ENCODE measurements at regions not wholly inside any gene's neighbourhood (a gene's known extent, or its start where the extent isn't known, plus 50 kb on each side); places are given as distances from the start of the nearest gene placed in this dataset.
A peak's percentile ranks its signal among the peaks of the same experiment; 100 is the strongest.

GRCh38 chr9:86638109-86638508 lies 283.9 kb upstream of the TUT7 start:
- FAIRE-seq (no peak), DNase-seq (ENCODE audit: low spot score) (no peak), ATAC-seq (no peak)
- no peak overlapping the region for H3K4me3 ChIP-seq (replicated peaks in 1 of 3; ENCODE audit: insufficient read depth in 1 of 3, low read depth in 2 of 3, low read length in 3 of 3)
- no peak overlapping the region for H2AFZ ChIP-seq (ENCODE audit: low read length)
- no peak overlapping the region for H3K27ac ChIP-seq (ENCODE audit: extremely low read length, insufficient read depth, low read length)
- H3K27me3 ChIP-seq (ENCODE audit: control insufficient read depth in 1 of 2, insufficient read depth in 2 of 2, low read length in 2 of 2), result no peaks in the 10 kb centered on the region; a peak in 1 of 5 replicates
- no TSS peak for BruUV-seq (replicated peaks)
- no peak overlapping the region for H3K4me2 ChIP-seq (ENCODE audit: low read depth, low read length)
- no peaks in the 10 kb centered on the region for H3K4me1 ChIP-seq (ENCODE audit: insufficient read depth, low read length)
- POLR2A ChIA-PET, result no interaction called here
- in situ Hi-C loops (cut with HindIII; ENCODE audit: extremely low pct_ligation_motif_present, low pct_unique_long_range_greater_than_20kb), result loop anchor here (10.0 kb wide), 1 partner anchor 687 kb away; no protein-coding TSS in a partner anchor
- no peaks in the 10 kb centered on the region for H3K36me3 ChIP-seq (replicated peaks in 1 of 2; ENCODE audit: control insufficient read depth in 1 of 2, insufficient read depth in 2 of 2, low read length in 2 of 2)
- H3K9ac ChIP-seq (ENCODE audit: insufficient read depth, low read depth, low read length), result no peak overlapping the region
- WGBS (ENCODE audit: low lambda C conversion rate), result 0% methylated on average over 1 of the region's 1 CpG
- TF ChIP-seq NCOA5 (CRISPR knock-in tag; IDR thresholded peaks at IDR 0.05) (no peak), ZBTB4 (CRISPR knock-in tag; IDR thresholded peaks at IDR 0.05; ENCODE audit: borderline replicate concordance) (no peak), RBFOX2 (IDR thresholded peaks at IDR 0.05; ENCODE audit: low read depth, low read length) (no peak)
- H3K79me2 ChIP-seq (ENCODE audit: insufficient read depth, low read length), result no peaks in the 10 kb centered on the region
- CTCF ChIA-PET (ENCODE audit: low intra/inter-chr PET ratio, low total read pairs), result no interaction called here
- H3K9me3 ChIP-seq (ENCODE audit: low read length), result no peaks in the 10 kb centered on the region
- intact Hi-C loops (cut with micrococcal nuclease; ENCODE audit: unreplicated experiment), result loop anchor here (5.0 kb wide), 1 partner anchor 684 kb away; no protein-coding TSS in a partner anchor
- no peaks in the 10 kb centered on the region for H4K20me1 ChIP-seq (ENCODE audit: insufficient read depth, low read length)

GRCh38 chr9:86637515-86637914 lies 283.3 kb upstream of the TUT7 start:
- H3K36me3 ChIP-seq (replicated peaks in 1 of 2; ENCODE audit: control insufficient read depth in 1 of 2, insufficient read depth in 2 of 2, low read length in 2 of 2), result no peaks in the 10 kb centered on the region
- no peaks in the 10 kb centered on the region for H3K4me1 ChIP-seq (ENCODE audit: insufficient read depth, low read length)
- in situ Hi-C loops (cut with HindIII; ENCODE audit: extremely low pct_ligation_motif_present, low pct_unique_long_range_greater_than_20kb) (loop anchor here (10.0 kb wide), 1 partner anchor 687 kb away; no protein-coding TSS in a partner anchor), intact Hi-C loops (cut with micrococcal nuclease; ENCODE audit: unreplicated experiment) (loop anchor here (5.0 kb wide), 1 partner anchor 685 kb away; no protein-coding TSS in a partner anchor)
- H3K79me2 ChIP-seq (ENCODE audit: insufficient read depth, low read length), result no peaks in the 10 kb centered on the region
- peak; percentile 47; the same call in 2 of the 3 replicates for ATAC-seq
- H2AFZ ChIP-seq (ENCODE audit: low read length), result no peak overlapping the region
- peaks cover 0 to under 1% of the 10 kb centered on the region in 2 experiments; a peak in 3 of 5 replicates for H3K27me3 ChIP-seq (ENCODE audit: control insufficient read depth in 1 of 2, insufficient read depth in 2 of 2, low read length in 2 of 2)
- no peak for FAIRE-seq
- H3K4me3 ChIP-seq (replicated peaks in 1 of 3; ENCODE audit: insufficient read depth in 1 of 3, low read depth in 2 of 3, low read length in 3 of 3), result no peak overlapping the region
- ChIA-PET POLR2A (no interaction called here), CTCF (ENCODE audit: low intra/inter-chr PET ratio, low total read pairs) (no interaction called here)
- TF ChIP-seq CTCF (CRISPR knock-in tag; IDR thresholded peaks at IDR 0.05) (peak; percentile 72), PREB (CRISPR knock-in tag; IDR thresholded peaks at IDR 0.05) (no peak), RAD21 (CRISPR knock-in tag; IDR thresholded peaks at IDR 0.05) (0 out of 2 replicates have a peak, but pooled peaks have one; percentile 11), STAG1 (CRISPR knock-in tag; IDR thresholded peaks at IDR 0.05) (peak; percentile 52)
- no peak overlapping the region for H3K27ac ChIP-seq (ENCODE audit: extremely low read length, insufficient read depth, low read length)
- WGBS (ENCODE audit: low lambda C conversion rate), result 21% methylated on average over 11 of the region's 11 CpGs
- no peak for DNase-seq (ENCODE audit: low spot score)
- no peaks in the 10 kb centered on the region for H3K9me3 ChIP-seq (ENCODE audit: low read length)
- BruUV-seq (replicated peaks), result no TSS peak
- no peak overlapping the region for H3K9ac ChIP-seq (ENCODE audit: insufficient read depth, low read depth, low read length)
- H3K4me2 ChIP-seq (ENCODE audit: low read depth, low read length), result no peak overlapping the region
- no peaks in the 10 kb centered on the region for H4K20me1 ChIP-seq (ENCODE audit: insufficient read depth, low read length)

All from HepG2 (cell line).